GM12878 (cell line): ENCODE measurements at regions not wholly inside any gene's neighbourhood (a gene's known extent, or its start where the extent isn't known, plus 50 kb on each side); places are given as distances from the start of the nearest gene placed in this dataset.

Experiments used
- ATAC-seq: fragments of 200-7000 bp; cut with Tn5 transposase; 3 replicates; pipeline ENCODE4 v1.9.1; 2020; ENCODE audit warnings: mild to moderate bottlenecking, moderate library complexity
- BruUV-seq: library from RNA; stranded (reverse); fragments of 400-500 nt; replicated peaks from 2 replicates; lab custom pipeline; 2021; lab: Mats Ljungman, UMichigan
- CTCF ChIA-PET: fragments of 300-600 bp; sonication (Branson Sonifier 250); formaldehyde crosslinking; extraction: SDS; loops from one replicate; lab custom pipeline; 2021; ENCODE audit warnings: inconsistent platforms; lab: Yijun Ruan, JAX
- POLR2A ChIA-PET: fragments of 350-600 bp; formaldehyde crosslinking; extraction: SDS; loops from one replicate; lab custom pipeline; 2021; ENCODE audit warnings: inconsistent platforms; lab: Charles Lee
- RAD21 ChIA-PET: fragments of 300-600 bp; sonication (Branson Sonifier 250); formaldehyde crosslinking; loops from one replicate; lab custom pipeline; 2023; ENCODE audit warnings: antibody characterized with exemption; ENCODE audit not compliant: unreplicated experiment; lab: Charles Lee
- SMC1A ChIA-PET: fragments of 300-600 bp; sonication (Branson Sonifier 250); formaldehyde crosslinking; loops from one replicate; lab custom pipeline; 2023; ENCODE audit not compliant: unreplicated experiment, uncharacterized antibody; lab: Charles Lee
- DNase-seq: peaks from one replicate; pipeline ENCODE4 v3.0.0-alpha.2; 2011; ENCODE audit warnings: low read depth, low spot score
- FAIRE-seq: peaks from 3 replicates; lab custom pipeline; 2011; peaks lifted over from hg19 to GRCh38; lab: Jason Lieb, UNC
- H2AFZ ChIP-seq: 2 replicates; pipeline ENCODE4 v1.6.0; 2011; ENCODE audit warnings: low read depth, low read length, control low read depth; ENCODE audit not compliant: control insufficient read depth
- H3K27ac ChIP-seq: 2 replicates; pipeline ENCODE4 v1.5.1; 2011; ENCODE audit warnings: control low read depth; ENCODE audit not compliant: control insufficient read depth, insufficient read depth
- H3K27me3 ChIP-seq, 2 experiments: replicated peaks in 1 of 2; 2 replicates each; pipeline versions ENCODE4 v1.6.0 to v1.6.1; 2011; ENCODE audit warnings: low read length in 1 of 2; ENCODE audit not compliant: control insufficient read depth in 2 of 2, insufficient read depth in 2 of 2
- H3K36me3 ChIP-seq, 2 experiments: 2 replicates each; pipeline ENCODE4 v1.5.1; 2011; ENCODE audit warnings: low read length in 1 of 2; ENCODE audit not compliant: control insufficient read depth in 2 of 2, insufficient read depth in 2 of 2
- H3K4me1 ChIP-seq: 2 replicates; pipeline ENCODE4 v1.6.1; 2011; ENCODE audit warnings: mild to moderate bottlenecking, low read length, moderate library complexity, mixed read lengths; ENCODE audit not compliant: control insufficient read depth, insufficient read depth
- H3K4me2 ChIP-seq: 2 replicates; pipeline ENCODE4 v1.6.0; 2011; ENCODE audit warnings: control low read depth; ENCODE audit not compliant: control insufficient read depth, insufficient read depth
- H3K4me3 ChIP-seq: fragments of 200-600 bp; sonication (generic); 2 replicates; pipeline ENCODE4 v1.5.1; 2016
- H3K79me2 ChIP-seq: 2 replicates; pipeline ENCODE4 v1.6.0; 2011; ENCODE audit warnings: low read length; ENCODE audit not compliant: control insufficient read depth, insufficient read depth
- H3K9ac ChIP-seq: 2 replicates; pipeline ENCODE4 v1.8.0; 2011; ENCODE audit warnings: low read length, control low read depth, mixed read lengths; ENCODE audit not compliant: control insufficient read depth, insufficient read depth
- H3K9me3 ChIP-seq: replicated peaks from 3 replicates; pipeline ENCODE4 v1.5.1; 2011; ENCODE audit warnings: mild to moderate bottlenecking, low read length; ENCODE audit not compliant: control insufficient read depth, insufficient read depth
- H4K20me1 ChIP-seq: 2 replicates; pipeline ENCODE4 v1.6.0; 2011; ENCODE audit not compliant: control insufficient read depth, insufficient read depth
- BHLHE40 ChIP-seq, 2 experiments: fragments of 450-650 bp in 1 of 2; IDR thresholded peaks; 2 replicates each; pipeline ENCODE4 v1.6.1; 2011 to 2017; ENCODE audit warnings: low read depth in 2 of 2, borderline replicate concordance in 1 of 2, improper control_type of control experiment in 1 of 2, low read length in 1 of 2, mild to moderate bottlenecking in 1 of 2
- CBX5 ChIP-seq: sonication (generic); IDR thresholded peaks from 2 replicates; pipeline ENCODE4 v1.6.1; 2016; ENCODE audit warnings: low read depth, moderate library complexity, mild to moderate bottlenecking, inconsistent platforms
- CEBPB ChIP-seq, 2 experiments: fragments of 150-350 bp in 1 of 2; IDR thresholded peaks; 2 replicates each; pipeline ENCODE4 v1.6.1; 2012 to 2014; ENCODE audit warnings: low read depth in 2 of 2, low read length in 2 of 2, borderline replicate concordance in 1 of 2, inconsistent platforms in 1 of 2
- GATAD2B ChIP-seq: fragments of 450-650 bp; conservative IDR thresholded peaks from 2 replicates; pipeline ENCODE4 v1.6.1; 2017; ENCODE audit warnings: low read depth, mild to moderate bottlenecking, moderate library complexity
- HDAC2 ChIP-seq: fragments of 200-600 bp; sonication (generic); IDR thresholded peaks from 2 replicates; pipeline ENCODE4 v1.6.1; 2017
- HDAC6 ChIP-seq: fragments of 200-600 bp; sonication (generic); IDR thresholded peaks from one replicate; pipeline ENCODE4 v1.8.0; 2017; ENCODE audit warnings: antibody characterized with exemption; ENCODE audit not compliant: unreplicated experiment
- LARP7 ChIP-seq: fragments of 450-650 bp; IDR thresholded peaks from 2 replicates; pipeline ENCODE4 v1.6.1; 2017; ENCODE audit warnings: mild to moderate bottlenecking
- MXI1 ChIP-seq: fragments of 150-350 bp; IDR thresholded peaks from 2 replicates; pipeline ENCODE4 v1.6.1; 2011; ENCODE audit warnings: low read depth, mild to moderate bottlenecking, inconsistent platforms, low read length, improper control_type of control experiment
- MYB ChIP-seq: fragments of 150-350 bp; IDR thresholded peaks from 2 replicates; pipeline ENCODE4 v1.6.1; 2014; ENCODE audit warnings: mild to moderate bottlenecking, low read depth, low read length, borderline replicate concordance
- PAX5 ChIP-seq: IDR thresholded peaks from 2 replicates; pipeline ENCODE4 v1.6.1; 2011; ENCODE audit warnings: low read depth, low read length, borderline replicate concordance
- PML ChIP-seq: IDR thresholded peaks from 2 replicates; pipeline ENCODE4 v1.6.1; 2012; ENCODE audit warnings: low read length, inconsistent platforms
- RBBP5 ChIP-seq: fragments of 200-600 bp; sonication (generic); conservative IDR thresholded peaks from 2 replicates; pipeline ENCODE4 v1.6.1; 2016
- RCOR1 ChIP-seq: conservative IDR thresholded peaks from 2 replicates; pipeline ENCODE4 v1.6.1; 2012; ENCODE audit warnings: low read depth, low read length, improper control_type of control experiment
- SRF ChIP-seq, 2 experiments: IDR thresholded peaks; 2 replicates each; pipeline ENCODE4 v1.6.1; 2011; ENCODE audit warnings: low read depth in 2 of 2, low read length in 2 of 2, mild to moderate bottlenecking in 1 of 2, moderate library complexity in 1 of 2
- TARDBP ChIP-seq: IDR thresholded peaks from 2 replicates; pipeline ENCODE4 v1.6.1; 2016; ENCODE audit warnings: borderline replicate concordance
- ZNF384 ChIP-seq: IDR thresholded peaks from 2 replicates; pipeline ENCODE4 v1.6.1; 2012; ENCODE audit warnings: low read depth, mild to moderate bottlenecking, low read length, improper control_type of control experiment, borderline replicate concordance
- whole genome bisulfite sequencing: methylation state at CpG from one replicate; pipeline ENCODE4 v1.1.6; 2016; ENCODE audit warnings: low lambda C conversion rate; ENCODE audit not compliant: insufficient replicate concordance, insufficient coverage; ENCODE audit errors: missing lambda C conversion rate; 5-methylcytosine and 5-hydroxymethylcytosine counted together
- in situ Hi-C: fragments of 300-500 bp; cut with MboI; formaldehyde crosslinking; loops from 9 replicates; pipeline ENCODE4 v1.14.3; 2018; ENCODE audit warnings: mixed read lengths
- intact Hi-C: fragments of 100-400 bp; cut with micrococcal nuclease; formaldehyde crosslinking; loops from one replicate; pipeline ENCODE4 v1.14.2; 2022; ENCODE audit not compliant: unreplicated experiment
- TF ChIP-seq, protein P1 (sequence below): IDR thresholded peaks from 2 replicates; pipeline ENCODE4 v1.6.1; 2012; ENCODE audit warnings: mild to moderate bottlenecking, low read depth, low read length
- TF ChIP-seq, protein P2 (sequence below): fragments of 450-650 bp; formaldehyde crosslinking; IDR thresholded peaks from 2 replicates; pipeline ENCODE4 v1.5.0; 2022; ENCODE audit warnings: mild to moderate bottlenecking, missing genetic modification characterization

DNA sequence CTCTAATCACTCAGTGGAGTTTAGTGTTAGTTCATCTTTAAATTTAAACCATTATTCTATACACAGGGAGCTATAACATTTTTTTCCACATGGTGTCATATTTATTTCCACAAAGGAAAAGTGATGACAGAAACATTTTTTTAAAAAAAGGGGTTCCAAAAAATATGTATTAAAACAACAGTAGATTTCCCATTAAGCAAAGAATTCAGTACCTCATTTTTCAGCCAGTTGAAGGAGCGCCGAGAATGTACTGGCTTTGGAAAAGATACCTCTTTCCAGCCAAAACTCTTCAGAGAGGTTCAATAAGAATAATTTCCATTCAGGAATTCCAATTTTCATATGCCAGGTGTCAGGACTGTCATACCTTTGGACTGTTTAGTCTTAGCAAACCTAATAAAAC lies 250.5 kb upstream of the MEOX2 start:
- Histone ChIP-seq H3K4me2 (no peak overlapping the region), H3K36me3 (no peaks in the 10 kb centered on the region), H3K9me3 (no peaks in the 10 kb centered on the region), H3K4me3 (no peak overlapping the region), H3K79me2 (no peaks in the 10 kb centered on the region), H2AFZ (no peak overlapping the region), H3K4me1 (no peaks in the 10 kb centered on the region), H3K9ac (no peak overlapping the region), H3K27me3 (no peaks in the 10 kb centered on the region), H3K27ac (no peak overlapping the region), H4K20me1 (no peaks in the 10 kb centered on the region)
- BruUV-seq: no TSS peak
- ChIA-PET SMC1A (no interaction called here), RAD21 (no interaction called here), POLR2A (no interaction called here), CTCF (no interaction called here)
- in situ Hi-C loops (no loop called here), intact Hi-C loops (no loop called here)
- FAIRE-seq: no peak
- no peak for DNase-seq
- ATAC-seq: no peak
- TF ChIP-seq, protein P1, sequence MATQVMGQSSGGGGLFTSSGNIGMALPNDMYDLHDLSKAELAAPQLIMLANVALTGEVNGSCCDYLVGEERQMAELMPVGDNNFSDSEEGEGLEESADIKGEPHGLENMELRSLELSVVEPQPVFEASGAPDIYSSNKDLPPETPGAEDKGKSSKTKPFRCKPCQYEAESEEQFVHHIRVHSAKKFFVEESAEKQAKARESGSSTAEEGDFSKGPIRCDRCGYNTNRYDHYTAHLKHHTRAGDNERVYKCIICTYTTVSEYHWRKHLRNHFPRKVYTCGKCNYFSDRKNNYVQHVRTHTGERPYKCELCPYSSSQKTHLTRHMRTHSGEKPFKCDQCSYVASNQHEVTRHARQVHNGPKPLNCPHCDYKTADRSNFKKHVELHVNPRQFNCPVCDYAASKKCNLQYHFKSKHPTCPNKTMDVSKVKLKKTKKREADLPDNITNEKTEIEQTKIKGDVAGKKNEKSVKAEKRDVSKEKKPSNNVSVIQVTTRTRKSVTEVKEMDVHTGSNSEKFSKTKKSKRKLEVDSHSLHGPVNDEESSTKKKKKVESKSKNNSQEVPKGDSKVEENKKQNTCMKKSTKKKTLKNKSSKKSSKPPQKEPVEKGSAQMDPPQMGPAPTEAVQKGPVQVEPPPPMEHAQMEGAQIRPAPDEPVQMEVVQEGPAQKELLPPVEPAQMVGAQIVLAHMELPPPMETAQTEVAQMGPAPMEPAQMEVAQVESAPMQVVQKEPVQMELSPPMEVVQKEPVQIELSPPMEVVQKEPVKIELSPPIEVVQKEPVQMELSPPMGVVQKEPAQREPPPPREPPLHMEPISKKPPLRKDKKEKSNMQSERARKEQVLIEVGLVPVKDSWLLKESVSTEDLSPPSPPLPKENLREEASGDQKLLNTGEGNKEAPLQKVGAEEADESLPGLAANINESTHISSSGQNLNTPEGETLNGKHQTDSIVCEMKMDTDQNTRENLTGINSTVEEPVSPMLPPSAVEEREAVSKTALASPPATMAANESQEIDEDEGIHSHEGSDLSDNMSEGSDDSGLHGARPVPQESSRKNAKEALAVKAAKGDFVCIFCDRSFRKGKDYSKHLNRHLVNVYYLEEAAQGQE: no peak
- no peak for TF ChIP-seq MXI1
- no peak for TF ChIP-seq PML
- TF ChIP-seq GATAD2B: no peak
- no peak for TF ChIP-seq RCOR1
- no peak for TF ChIP-seq MYB
- TF ChIP-seq LARP7: no peak
- no peak for TF ChIP-seq BHLHE40 (IDR thresholded peaks at IDR 0.05; ENCODE audit: borderline replicate concordance in 1 of 2, low read depth in 2 of 2, low read length in 1 of 2)
- TF ChIP-seq RBBP5: no peak
- no peak for TF ChIP-seq CEBPB (IDR thresholded peaks at IDR 0.05; ENCODE audit: borderline replicate concordance in 1 of 2, low read depth in 2 of 2, low read length in 2 of 2)
- TF ChIP-seq, protein P2, sequence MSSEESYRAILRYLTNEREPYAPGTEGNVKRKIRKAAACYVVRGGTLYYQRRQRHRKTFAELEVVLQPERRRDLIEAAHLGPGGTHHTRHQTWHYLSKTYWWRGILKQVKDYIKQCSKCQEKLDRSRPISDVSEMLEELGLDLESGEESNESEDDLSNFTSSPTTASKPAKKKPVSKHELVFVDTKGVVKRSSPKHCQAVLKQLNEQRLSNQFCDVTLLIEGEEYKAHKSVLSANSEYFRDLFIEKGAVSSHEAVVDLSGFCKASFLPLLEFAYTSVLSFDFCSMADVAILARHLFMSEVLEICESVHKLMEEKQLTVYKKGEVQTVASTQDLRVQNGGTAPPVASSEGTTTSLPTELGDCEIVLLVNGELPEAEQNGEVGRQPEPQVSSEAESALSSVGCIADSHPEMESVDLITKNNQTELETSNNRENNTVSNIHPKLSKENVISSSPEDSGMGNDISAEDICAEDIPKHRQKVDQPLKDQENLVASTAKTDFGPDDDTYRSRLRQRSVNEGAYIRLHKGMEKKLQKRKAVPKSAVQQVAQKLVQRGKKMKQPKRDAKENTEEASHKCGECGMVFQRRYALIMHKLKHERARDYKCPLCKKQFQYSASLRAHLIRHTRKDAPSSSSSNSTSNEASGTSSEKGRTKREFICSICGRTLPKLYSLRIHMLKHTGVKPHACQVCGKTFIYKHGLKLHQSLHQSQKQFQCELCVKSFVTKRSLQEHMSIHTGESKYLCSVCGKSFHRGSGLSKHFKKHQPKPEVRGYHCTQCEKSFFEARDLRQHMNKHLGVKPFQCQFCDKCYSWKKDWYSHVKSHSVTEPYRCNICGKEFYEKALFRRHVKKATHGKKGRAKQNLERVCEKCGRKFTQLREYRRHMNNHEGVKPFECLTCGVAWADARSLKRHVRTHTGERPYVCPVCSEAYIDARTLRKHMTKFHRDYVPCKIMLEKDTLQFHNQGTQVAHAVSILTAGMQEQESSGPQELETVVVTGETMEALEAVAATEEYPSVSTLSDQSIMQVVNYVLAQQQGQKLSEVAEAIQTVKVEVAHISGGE: no peak
- TF ChIP-seq SRF (IDR thresholded peaks at IDR 0.05; ENCODE audit: low read depth in 2 of 2, low read length in 2 of 2): no peak
- TF ChIP-seq TARDBP: no peak
- no peak for TF ChIP-seq HDAC6
- TF ChIP-seq CBX5: no peak
- no peak for TF ChIP-seq ZNF384
- no peak for TF ChIP-seq HDAC2
- no peak for TF ChIP-seq PAX5
- WGBS: 56% methylated on average over 2 of the region's 2 CpGs
